GM21723 (cell line): ENCODE measurements at regions not wholly inside any gene's neighbourhood (a gene's known extent, or its start where the extent isn't known, plus 50 kb on each side); places are given as distances from the start of the nearest gene placed in this dataset.

Experiments used
- ATAC-seq: cut with Tn5 transposase; IDR thresholded peaks from one replicate; pipeline ENCODE4 v1.9.1; 2021; ENCODE audit warnings: mild to moderate bottlenecking, moderate library complexity; ENCODE audit not compliant: unreplicated experiment

- ATAC-seq = no peak
Measured at GRCh38 chr22:47270463-47271135, 508.1 kb downstream of the TBC1D22A start.

GRCh38 chr22:47269516-47270088 lies 507.2 kb downstream of the TBC1D22A start:
- no peak for ATAC-seq

GRCh38 chr22:47267513-47268282 lies 505.2 kb downstream of the TBC1D22A start:
- no peak for ATAC-seq

GRCh38 chr22:47266329-47266728 lies 503.9 kb downstream of the TBC1D22A start:
- no peak for ATAC-seq

GRCh38 chr22:47260551-47260950 lies 498.1 kb downstream of the TBC1D22A start:
- ATAC-seq = no peak

- ATAC-seq = no peak
Measured at GRCh38 chr22:47259990-47260389, 497.5 kb downstream of the TBC1D22A start.

- ATAC-seq = no peak
Measured at GRCh38 chr22:47259049-47259448, 496.6 kb downstream of the TBC1D22A start.

- ATAC-seq = no peak
Measured at GRCh38 chr22:47257976-47258375, 495.5 kb downstream of the TBC1D22A start.

- no peak for ATAC-seq
Measured at GRCh38 chr22:47257566-47257965, 495.1 kb downstream of the TBC1D22A start.

- no peak for ATAC-seq
Measured at GRCh38 chr22:47251911-47252310, 489.5 kb downstream of the TBC1D22A start.

- ATAC-seq = no peak
Measured at GRCh38 chr22:47250995-47251765, 488.7 kb downstream of the TBC1D22A start.

GRCh38 chr22:47249370-47249928 lies 487.0 kb downstream of the TBC1D22A start:
- ATAC-seq = no peak

- no peak for ATAC-seq
Measured at GRCh38 chr22:47248925-47249324, 486.5 kb downstream of the TBC1D22A start.

- no peak for ATAC-seq
Measured at GRCh38 chr22:47247579-47248240, 485.3 kb downstream of the TBC1D22A start.

GRCh38 chr22:47245786-47246185 lies 483.3 kb downstream of the TBC1D22A start:
- no peak for ATAC-seq

- ATAC-seq = no peak
Measured at GRCh38 chr22:47245286-47245685, 482.8 kb downstream of the TBC1D22A start.

GRCh38 chr22:47240116-47240515 lies 477.7 kb downstream of the TBC1D22A start:
- no peak for ATAC-seq

- ATAC-seq = no peak
Measured at GRCh38 chr22:47239474-47239860, 477.0 kb downstream of the TBC1D22A start.

GRCh38 chr22:47238690-47239473 lies 476.4 kb downstream of the TBC1D22A start:
- no peak for ATAC-seq
